ENCODE measurements at regions not wholly inside any gene's neighbourhood (a gene's known extent, or its start where the extent isn't known, plus 50 kb on each side); places are given as distances from the start of the nearest gene placed in this dataset.

DNA sequence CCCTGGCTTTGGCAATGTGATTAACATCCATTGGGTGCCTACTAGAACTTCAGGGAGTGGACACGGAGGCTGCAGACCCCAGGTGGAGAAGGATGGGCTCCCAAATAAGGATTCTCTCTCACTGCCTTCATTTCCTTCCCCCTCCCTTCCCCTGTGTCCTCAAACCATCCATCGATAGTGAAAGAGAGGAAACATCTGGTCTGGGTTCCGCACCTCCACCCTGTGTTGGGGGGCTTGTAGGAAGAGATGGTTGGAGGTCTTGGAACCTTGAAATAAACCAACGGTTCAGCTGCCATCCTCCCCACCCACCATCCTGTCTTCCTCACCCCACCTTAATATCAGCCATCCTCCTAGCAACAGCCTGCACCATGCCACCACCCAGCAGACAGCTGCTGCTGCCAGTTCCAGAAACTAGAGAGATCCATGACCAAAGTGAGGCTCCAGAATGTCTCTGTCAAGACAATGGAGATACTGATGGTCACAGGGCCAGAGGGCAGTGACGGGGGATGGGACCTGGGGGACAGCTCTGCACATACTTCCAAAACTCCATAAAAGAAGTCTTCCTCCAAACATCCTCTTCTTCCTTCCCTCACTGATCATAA, 153.1 kb upstream of the CCND2 start:
- TF ChIP-seq, protein P1, sequence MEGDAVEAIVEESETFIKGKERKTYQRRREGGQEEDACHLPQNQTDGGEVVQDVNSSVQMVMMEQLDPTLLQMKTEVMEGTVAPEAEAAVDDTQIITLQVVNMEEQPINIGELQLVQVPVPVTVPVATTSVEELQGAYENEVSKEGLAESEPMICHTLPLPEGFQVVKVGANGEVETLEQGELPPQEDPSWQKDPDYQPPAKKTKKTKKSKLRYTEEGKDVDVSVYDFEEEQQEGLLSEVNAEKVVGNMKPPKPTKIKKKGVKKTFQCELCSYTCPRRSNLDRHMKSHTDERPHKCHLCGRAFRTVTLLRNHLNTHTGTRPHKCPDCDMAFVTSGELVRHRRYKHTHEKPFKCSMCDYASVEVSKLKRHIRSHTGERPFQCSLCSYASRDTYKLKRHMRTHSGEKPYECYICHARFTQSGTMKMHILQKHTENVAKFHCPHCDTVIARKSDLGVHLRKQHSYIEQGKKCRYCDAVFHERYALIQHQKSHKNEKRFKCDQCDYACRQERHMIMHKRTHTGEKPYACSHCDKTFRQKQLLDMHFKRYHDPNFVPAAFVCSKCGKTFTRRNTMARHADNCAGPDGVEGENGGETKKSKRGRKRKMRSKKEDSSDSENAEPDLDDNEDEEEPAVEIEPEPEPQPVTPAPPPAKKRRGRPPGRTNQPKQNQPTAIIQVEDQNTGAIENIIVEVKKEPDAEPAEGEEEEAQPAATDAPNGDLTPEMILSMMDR (IDR thresholded peaks at IDR 0.05), result no peak
- H3K4me1 ChIP-seq, result peaks cover 0 to 22% of the 10 kb centered on the region in 2 donors
- H3K9me3 ChIP-seq, result no peaks in the 10 kb centered on the region
- no peaks in the 10 kb centered on the region for H3K36me3 ChIP-seq
- peak; percentile 32 for DNase-seq (ENCODE audit: low spot score)
- no peak overlapping the region for H3K4me3 ChIP-seq
- H3K27ac ChIP-seq, result no peak overlapping the region
- no peaks in the 10 kb centered on the region for H3K27me3 ChIP-seq

DNA sequence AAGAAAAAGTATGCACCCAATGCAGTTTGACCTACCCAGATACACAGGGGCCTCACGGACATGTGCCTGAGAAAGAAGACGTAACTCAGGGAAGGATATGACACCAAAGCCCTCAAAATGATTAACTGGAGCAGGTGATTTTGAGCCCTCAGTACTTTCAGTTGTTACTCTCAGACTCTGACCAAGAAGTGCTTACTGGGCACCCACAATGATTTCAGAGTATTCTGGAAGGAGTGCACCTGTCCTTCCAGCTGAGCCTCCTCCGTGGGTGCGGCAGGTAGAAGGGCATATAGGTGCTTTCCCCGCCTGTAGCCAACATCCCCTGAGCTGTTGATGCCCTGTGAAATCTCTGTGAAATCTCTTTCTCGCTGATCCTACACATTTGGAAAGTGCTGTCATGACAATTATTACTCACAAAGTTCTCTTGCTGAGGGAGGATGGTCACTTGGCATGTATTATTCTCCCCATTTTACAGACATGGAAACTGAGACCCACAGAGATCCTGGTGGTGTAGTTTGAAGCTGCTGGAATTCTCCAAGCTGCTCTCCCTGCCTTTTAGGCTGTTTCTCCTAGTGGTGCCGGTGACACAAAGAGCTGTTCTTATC, 154.3 kb upstream of the CCND2 start:
- no peaks in the 10 kb centered on the region for H3K9me3 ChIP-seq
- H3K4me1 ChIP-seq, result peaks cover 0 to 22% of the 10 kb centered on the region in 2 donors
- no peak overlapping the region for H3K4me3 ChIP-seq
- TF ChIP-seq, protein P1 (IDR thresholded peaks at IDR 0.05), result no peak
- DNase-seq (ENCODE audit: low spot score), result peak; percentile 18
- no peaks in the 10 kb centered on the region for H3K27me3 ChIP-seq
- H3K36me3 ChIP-seq, result no peaks in the 10 kb centered on the region
- no peak overlapping the region for H3K27ac ChIP-seq

DNA sequence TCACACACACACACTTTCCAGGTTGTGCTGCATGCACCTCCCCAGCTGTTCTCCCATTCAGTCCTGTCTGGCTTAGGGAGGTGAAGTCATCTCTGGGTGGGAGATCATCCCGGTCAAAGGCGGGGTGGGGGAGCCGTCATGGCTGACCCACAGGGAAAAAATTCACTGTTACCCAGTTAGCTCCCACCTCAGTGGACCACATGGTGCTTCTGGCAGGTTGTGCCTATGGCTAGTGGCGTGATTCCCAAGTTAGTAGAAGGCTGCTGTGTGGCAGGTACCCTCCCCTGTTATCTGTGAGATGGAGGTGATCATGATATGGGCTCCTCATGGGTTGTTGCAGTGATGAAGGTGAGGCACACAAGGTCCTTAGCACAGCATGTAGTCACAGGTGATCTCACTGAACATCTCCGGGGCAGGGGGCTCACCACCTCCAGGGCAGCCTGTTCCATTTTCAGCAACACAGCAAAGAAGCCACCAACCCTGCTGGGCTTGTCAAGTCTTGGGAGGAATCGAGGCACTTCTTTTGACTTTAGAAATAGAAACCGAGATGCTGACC, 154.9 kb upstream of the CCND2 start:
- Histone ChIP-seq H3K36me3 (no peaks in the 10 kb centered on the region), H3K4me1 (peaks cover 0 to 22% of the 10 kb centered on the region in 2 donors), H3K4me3 (no peak overlapping the region), H3K9me3 (no peaks in the 10 kb centered on the region), H3K27me3 (no peaks in the 10 kb centered on the region), H3K27ac (no peak overlapping the region)
- TF ChIP-seq, protein P1 (IDR thresholded peaks at IDR 0.05), result no peak
- peak; percentile 40 for DNase-seq (ENCODE audit: low spot score)

DNA sequence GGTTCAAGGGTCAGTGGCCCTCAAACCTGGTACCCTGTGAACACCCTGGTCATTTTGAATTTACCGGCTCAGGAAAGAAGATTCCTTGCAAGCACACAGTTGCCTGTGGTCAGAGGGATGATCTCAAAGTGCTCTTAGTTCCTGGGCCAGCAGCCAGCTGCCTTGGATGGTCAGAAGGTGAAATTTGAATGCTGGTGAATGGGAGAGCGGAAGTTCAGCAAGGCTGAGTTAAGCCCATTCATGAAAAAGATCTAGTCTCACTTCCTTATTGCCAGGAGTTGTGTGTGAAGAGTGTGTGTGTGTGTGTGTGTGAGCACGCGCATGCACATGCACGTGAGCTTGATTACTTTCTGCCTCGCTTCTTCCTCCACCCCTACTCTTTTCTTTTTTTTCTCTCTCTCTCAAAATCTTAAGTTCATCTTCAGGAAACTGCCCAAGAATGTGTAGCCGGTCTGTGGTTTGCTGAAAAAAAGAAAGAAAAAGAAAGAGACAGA, 155.5 kb upstream of the CCND2 start:
- TF ChIP-seq, protein P1 (IDR thresholded peaks at IDR 0.05), result no peak
- Histone ChIP-seq H3K4me3 (no peak overlapping the region), H3K4me1 (peaks cover 0 to 22% of the 10 kb centered on the region in 2 donors), H3K9me3 (no peaks in the 10 kb centered on the region), H3K36me3 (no peaks in the 10 kb centered on the region), H3K27ac (no peak overlapping the region), H3K27me3 (no peaks in the 10 kb centered on the region)
- peak; percentile 60 for DNase-seq (ENCODE audit: low spot score)

DNA sequence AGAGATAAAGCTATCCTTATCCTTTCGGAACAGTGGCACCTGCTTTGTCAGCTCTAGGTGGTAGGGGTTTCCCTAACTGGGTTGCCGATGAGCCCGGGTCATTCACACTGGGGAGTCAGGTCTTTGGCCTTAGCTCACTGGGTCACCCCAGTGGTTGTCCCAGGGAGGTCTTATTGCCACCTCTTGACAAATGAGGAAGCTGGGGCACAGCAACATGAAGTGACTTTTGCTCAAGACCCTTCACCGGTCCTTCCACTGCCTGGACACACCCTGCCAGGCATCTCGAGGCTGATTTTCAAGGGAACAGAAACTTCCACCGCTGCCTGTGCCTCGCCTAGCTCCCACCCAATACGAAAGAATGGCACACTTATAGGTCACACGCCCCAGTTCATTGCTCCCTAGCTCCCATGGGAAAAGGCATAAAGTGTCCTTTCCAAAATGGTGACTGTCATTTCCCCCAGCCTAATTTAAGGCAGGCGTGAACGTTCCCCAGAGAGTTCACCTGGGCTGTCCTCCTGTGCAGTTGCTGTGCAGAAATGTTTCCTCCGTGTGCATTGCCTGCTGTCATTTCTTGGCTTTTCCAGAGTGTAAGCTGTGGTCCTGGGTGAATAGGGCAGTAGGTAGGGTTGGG, 156.1 kb upstream of the CCND2 start:
- DNase-seq (ENCODE audit: low spot score), result peak; percentile 49
- Histone ChIP-seq H3K4me3 (no peak overlapping the region), H3K27me3 (no peaks in the 10 kb centered on the region), H3K36me3 (no peaks in the 10 kb centered on the region), H3K27ac (no peak overlapping the region), H3K9me3 (no peaks in the 10 kb centered on the region), H3K4me1 (peaks cover 0 to 22% of the 10 kb centered on the region in 2 donors)
- TF ChIP-seq, protein P1 (IDR thresholded peaks at IDR 0.05), result no peak
